Smooth muscle cell (in vitro differentiated cells): ENCODE measurements at regions not wholly inside any gene's neighbourhood (a gene's known extent, or its start where the extent isn't known, plus 50 kb on each side); places are given as distances from the start of the nearest gene placed in this dataset.

Experiments
- DNase-seq: peaks from one replicate; lab custom pipeline; 2025; ENCODE audit not compliant: unreplicated experiment; lab: John Stamatoyannopoulos, UW
- H2AFZ ChIP-seq: fragments of 200-600 bp; sonication (generic); 2 replicates; pipeline ENCODE4 v1.6.0; 2016; ENCODE audit warnings: antibody characterized with exemption, low read depth, mild to moderate bottlenecking
- H3F3A ChIP-seq: fragments of 200-600 bp; sonication (generic); 2 replicates; pipeline ENCODE4 v1.6.0; 2017; ENCODE audit warnings: antibody characterized with exemption, low read depth
- H3K27ac ChIP-seq: fragments of 200-600 bp; sonication (generic); 2 replicates; pipeline ENCODE4 v1.5.1; 2016; ENCODE audit warnings: low read depth, mild to moderate bottlenecking
- H3K27me3 ChIP-seq: fragments of 200-600 bp; sonication (generic); 2 replicates; pipeline ENCODE4 v1.6.1; 2016; ENCODE audit warnings: low read depth, mild to moderate bottlenecking
- H3K36me3 ChIP-seq: fragments of 200-600 bp; sonication (generic); 2 replicates; pipeline ENCODE4 v1.5.1; 2016; ENCODE audit warnings: low read depth
- H3K4me1 ChIP-seq: fragments of 200-600 bp; sonication (generic); 2 replicates; pipeline ENCODE4 v1.5.1; 2016; ENCODE audit warnings: low read depth
- H3K4me2 ChIP-seq: fragments of 200-600 bp; sonication (generic); 2 replicates; pipeline ENCODE4 v1.6.0; 2016; ENCODE audit warnings: mild to moderate bottlenecking
- H3K4me3 ChIP-seq: fragments of 200-600 bp; sonication (generic); 2 replicates; pipeline ENCODE4 v1.5.1; 2016; ENCODE audit warnings: mild to moderate bottlenecking
- H3K79me2 ChIP-seq: fragments of 200-600 bp; sonication (generic); 2 replicates; pipeline ENCODE4 v1.6.0; 2016; ENCODE audit warnings: low read depth, mild to moderate bottlenecking
- H3K9ac ChIP-seq: fragments of 200-600 bp; sonication (generic); 2 replicates; pipeline ENCODE4 v1.6.0; 2016; ENCODE audit warnings: low read depth
- H3K9me3 ChIP-seq: fragments of 200-600 bp; sonication (generic); replicated peaks from 2 replicates; pipeline ENCODE4 v1.5.1; 2016; ENCODE audit warnings: low read depth
- H4K20me1 ChIP-seq: fragments of 200-600 bp; sonication (generic); 2 replicates; pipeline ENCODE4 v1.6.0; 2016; ENCODE audit warnings: low read depth
- CTCF ChIP-seq: fragments of 200-600 bp; sonication (generic); IDR thresholded peaks from 2 replicates; pipeline ENCODE4 v1.5.1; 2017; ENCODE audit warnings: borderline replicate concordance, mild to moderate bottlenecking, antibody characterized with exemption; ENCODE audit not compliant: insufficient read depth, poor library complexity, severe bottlenecking
- WGBS: methylation state at CpG from one replicate; pipeline ENCODE4 v1.1.7; 2016; ENCODE audit warnings: low lambda C conversion rate; 5-methylcytosine and 5-hydroxymethylcytosine counted together

DNA sequence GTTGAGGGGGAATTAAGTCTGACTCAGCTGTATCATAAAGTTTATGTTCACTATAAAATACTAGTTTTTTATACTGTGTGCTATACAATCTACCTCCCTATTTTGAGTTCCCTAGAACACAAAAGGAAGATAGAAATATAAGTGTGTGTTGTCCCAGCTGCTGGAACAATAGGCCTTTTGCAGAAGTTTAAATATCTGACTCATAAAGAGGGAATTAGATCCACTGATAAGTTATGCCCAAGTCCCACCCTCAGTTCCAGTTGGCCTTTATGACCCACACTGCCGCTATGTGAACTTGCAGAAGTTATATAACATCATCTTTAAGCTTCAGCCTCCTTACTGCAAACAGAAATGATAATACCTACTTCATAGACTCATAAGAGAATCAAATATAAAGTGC, 88.5 kb upstream of the DAB2 start:
- Histone ChIP-seq H3K4me3 (no peak overlapping the region), H2AFZ (no peak overlapping the region), H3K36me3 (no peaks in the 10 kb centered on the region), H3K9ac (no peak overlapping the region), H3K27me3 (no peaks in the 10 kb centered on the region), H3K27ac (no peak overlapping the region), H3K9me3 (no peaks in the 10 kb centered on the region), H3K4me1 (no peaks in the 10 kb centered on the region), H3F3A (no peaks in the 10 kb centered on the region), H3K4me2 (no peak overlapping the region), H4K20me1 (no peaks in the 10 kb centered on the region), H3K79me2 (no peaks in the 10 kb centered on the region)
- no peak for DNase-seq
- TF ChIP-seq CTCF: no peak
- WGBS: 97% methylated on average over 1 of the region's 1 CpG

GRCh38 chr5:39506211-39506610, 81.4 kb upstream of the DAB2 start:
- DNase-seq: no peak
- no peak overlapping the region for H2AFZ ChIP-seq
- H3F3A ChIP-seq: no peaks in the 10 kb centered on the region
- no peaks in the 10 kb centered on the region for H3K79me2 ChIP-seq
- H3K27ac ChIP-seq: no peak overlapping the region
- TF ChIP-seq CTCF: no peak
- no peaks in the 10 kb centered on the region for H3K36me3 ChIP-seq
- no peaks in the 10 kb centered on the region for H3K9me3 ChIP-seq
- H3K4me2 ChIP-seq: no peak overlapping the region
- no peaks in the 10 kb centered on the region for H3K4me1 ChIP-seq
- no peaks in the 10 kb centered on the region for H3K27me3 ChIP-seq
- H3K4me3 ChIP-seq: no peak overlapping the region
- H3K9ac ChIP-seq: no peak overlapping the region
- WGBS: 94% methylated on average over 5 of the region's 5 CpGs
- no peaks in the 10 kb centered on the region for H4K20me1 ChIP-seq

GRCh38 chr5:39505791-39506190, 81.0 kb upstream of the DAB2 start:
- TF ChIP-seq CTCF: no peak
- H3K4me2 ChIP-seq: no peak overlapping the region
- no peaks in the 10 kb centered on the region for H3F3A ChIP-seq
- no peaks in the 10 kb centered on the region for H3K9me3 ChIP-seq
- H3K27me3 ChIP-seq: no peaks in the 10 kb centered on the region
- WGBS: 92% methylated on average over 5 of the region's 5 CpGs
- H3K36me3 ChIP-seq: no peaks in the 10 kb centered on the region
- no peak for DNase-seq
- H2AFZ ChIP-seq: no peak overlapping the region
- H4K20me1 ChIP-seq: no peaks in the 10 kb centered on the region
- no peak overlapping the region for H3K4me3 ChIP-seq
- H3K79me2 ChIP-seq: no peaks in the 10 kb centered on the region
- no peak overlapping the region for H3K27ac ChIP-seq
- no peaks in the 10 kb centered on the region for H3K4me1 ChIP-seq
- H3K9ac ChIP-seq: no peak overlapping the region

DNA sequence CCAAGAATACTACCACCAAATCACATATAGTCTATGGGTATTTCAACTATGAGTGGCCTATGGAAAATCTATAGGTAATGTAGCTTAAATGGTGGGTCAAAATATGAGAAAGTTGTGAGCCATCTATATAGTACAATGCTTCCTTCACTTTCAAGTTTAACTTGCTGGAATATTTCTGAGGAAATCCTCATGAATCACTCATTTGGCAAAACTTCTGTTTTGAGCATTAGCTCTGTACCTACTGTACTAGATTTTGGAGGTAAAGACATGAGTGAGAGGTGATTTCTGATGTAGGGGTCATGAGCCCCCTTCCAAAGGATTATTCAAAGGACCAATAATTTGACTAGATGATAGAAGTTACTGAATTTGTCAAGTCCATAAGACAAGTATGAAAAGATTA, 80.6 kb upstream of the DAB2 start:
- Histone ChIP-seq H3K9ac (no peak overlapping the region), H3K36me3 (no peaks in the 10 kb centered on the region), H3K9me3 (no peaks in the 10 kb centered on the region), H3K27me3 (no peaks in the 10 kb centered on the region), H3K4me2 (no peak overlapping the region), H3K4me1 (no peaks in the 10 kb centered on the region), H3K27ac (no peak overlapping the region), H2AFZ (no peak overlapping the region), H3K79me2 (no peaks in the 10 kb centered on the region), H3F3A (no peaks in the 10 kb centered on the region), H3K4me3 (no peak overlapping the region), H4K20me1 (no peaks in the 10 kb centered on the region)
- no peak for TF ChIP-seq CTCF
- no peak for DNase-seq
